ENCODE measurements at regions not wholly inside any gene's neighbourhood (a gene's known extent, or its start where the extent isn't known, plus 50 kb on each side); places are given as distances from the start of the nearest gene placed in this dataset.

DNA sequence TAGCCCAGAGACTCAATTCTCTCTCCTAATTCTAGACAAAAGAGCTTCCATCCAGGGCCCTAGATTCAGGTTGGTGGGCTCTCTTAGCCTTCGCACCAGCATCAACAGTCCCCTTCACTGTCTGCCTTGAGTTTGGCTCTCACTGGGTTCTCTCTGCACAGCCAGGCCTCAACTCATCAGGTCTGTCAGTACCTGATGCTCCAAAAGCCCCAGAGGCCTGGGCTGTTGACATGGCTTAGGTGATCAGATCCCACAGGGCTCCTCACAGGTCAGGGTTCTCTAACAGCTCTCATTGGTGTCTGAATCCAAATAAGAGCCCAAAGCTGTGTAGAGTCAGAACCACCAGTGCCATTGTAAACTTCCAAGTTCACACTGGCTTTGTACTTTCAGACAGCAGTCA, 206.6 kb upstream of the PPP2R3A start:
- Histone ChIP-seq H2AFZ (ENCODE audit: low read depth, low read length) (no peak overlapping the region), H3F3A (ENCODE audit: insufficient read depth, low read length, poor library complexity, severe bottlenecking) (no peaks in the 10 kb centered on the region), H3K9me2 (ENCODE audit: insufficient read depth, low read length) (no peaks in the 10 kb centered on the region), H3K27me3 (ENCODE audit: insufficient read depth, low read depth, low read length) (no peaks in the 10 kb centered on the region), H4K20me1 (ENCODE audit: insufficient read depth) (no peaks in the 10 kb centered on the region), H3K9ac (ENCODE audit: low read length) (no peak overlapping the region), H3K4me2 (ENCODE audit: low read length) (no peak overlapping the region), H3K36me3 (ENCODE audit: insufficient read depth, low read length) (no peaks in the 10 kb centered on the region), H3K27ac (ENCODE audit: low read length) (no peak overlapping the region), H3K9me3 (ENCODE audit: low read length) (no peaks in the 10 kb centered on the region), H3K79me2 (replicated peaks; ENCODE audit: insufficient read depth, low read length) (no peaks in the 10 kb centered on the region), H3K4me3 (ENCODE audit: low read length) (no peak overlapping the region)
- TF ChIP-seq, protein P1, sequence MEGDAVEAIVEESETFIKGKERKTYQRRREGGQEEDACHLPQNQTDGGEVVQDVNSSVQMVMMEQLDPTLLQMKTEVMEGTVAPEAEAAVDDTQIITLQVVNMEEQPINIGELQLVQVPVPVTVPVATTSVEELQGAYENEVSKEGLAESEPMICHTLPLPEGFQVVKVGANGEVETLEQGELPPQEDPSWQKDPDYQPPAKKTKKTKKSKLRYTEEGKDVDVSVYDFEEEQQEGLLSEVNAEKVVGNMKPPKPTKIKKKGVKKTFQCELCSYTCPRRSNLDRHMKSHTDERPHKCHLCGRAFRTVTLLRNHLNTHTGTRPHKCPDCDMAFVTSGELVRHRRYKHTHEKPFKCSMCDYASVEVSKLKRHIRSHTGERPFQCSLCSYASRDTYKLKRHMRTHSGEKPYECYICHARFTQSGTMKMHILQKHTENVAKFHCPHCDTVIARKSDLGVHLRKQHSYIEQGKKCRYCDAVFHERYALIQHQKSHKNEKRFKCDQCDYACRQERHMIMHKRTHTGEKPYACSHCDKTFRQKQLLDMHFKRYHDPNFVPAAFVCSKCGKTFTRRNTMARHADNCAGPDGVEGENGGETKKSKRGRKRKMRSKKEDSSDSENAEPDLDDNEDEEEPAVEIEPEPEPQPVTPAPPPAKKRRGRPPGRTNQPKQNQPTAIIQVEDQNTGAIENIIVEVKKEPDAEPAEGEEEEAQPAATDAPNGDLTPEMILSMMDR (IDR thresholded peaks at IDR 0.05; ENCODE audit: poor library complexity, severe bottlenecking) = no peak
- TF ChIP-seq TAF1 (IDR thresholded peaks at IDR 0.05; ENCODE audit: low read depth) (no peak), RAD21 (conservative IDR thresholded peaks at IDR 0.05) (no peak)

DNA sequence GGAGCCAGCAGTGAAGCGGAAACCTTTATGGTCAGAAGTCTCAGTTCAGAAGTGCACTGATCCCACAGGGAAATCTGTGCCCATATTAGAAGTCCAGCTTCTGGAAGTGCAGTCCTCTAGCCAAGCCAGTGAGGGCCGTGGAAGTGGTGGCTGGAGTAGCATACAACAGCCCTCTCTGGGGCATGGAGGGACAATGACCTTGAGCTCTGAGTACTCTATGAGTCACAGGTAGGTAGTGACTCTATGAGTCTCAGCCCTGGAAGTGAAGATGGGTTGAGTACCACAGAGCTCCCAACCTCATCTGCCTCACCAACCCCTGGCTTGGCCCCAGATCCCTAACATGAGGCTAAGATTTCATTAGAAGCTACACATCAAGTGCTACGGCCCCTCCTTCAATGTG, 205.9 kb upstream of the PPP2R3A start:
- H3K79me2 ChIP-seq (replicated peaks; ENCODE audit: insufficient read depth, low read length) = no peaks in the 10 kb centered on the region
- no peaks in the 10 kb centered on the region for H3F3A ChIP-seq (ENCODE audit: insufficient read depth, low read length, poor library complexity, severe bottlenecking)
- H3K27ac ChIP-seq (ENCODE audit: low read length) = no peak overlapping the region
- no peak overlapping the region for H3K4me3 ChIP-seq (ENCODE audit: low read length)
- H3K27me3 ChIP-seq (ENCODE audit: insufficient read depth, low read depth, low read length) = no peaks in the 10 kb centered on the region
- TF ChIP-seq, protein P1 (IDR thresholded peaks at IDR 0.05; ENCODE audit: poor library complexity, severe bottlenecking) = no peak
- TF ChIP-seq POLR2AphosphoS5 (IDR thresholded peaks at IDR 0.05) (no peak), MXI1 (conservative IDR thresholded peaks at IDR 0.05; ENCODE audit: poor library complexity, severe bottlenecking) (no peak), EP300 (conservative IDR thresholded peaks at IDR 0.05; ENCODE audit: poor library complexity, severe bottlenecking) (no peak), EZH2 (IDR thresholded peaks at IDR 0.05; ENCODE audit: borderline replicate concordance, insufficient read depth, low read length, poor library complexity, severe bottlenecking) (no peak), RAD21 (conservative IDR thresholded peaks at IDR 0.05) (no peak), TAF1 (IDR thresholded peaks at IDR 0.05; ENCODE audit: low read depth) (no peak), SMC3 (conservative IDR thresholded peaks at IDR 0.05; ENCODE audit: poor library complexity) (no peak)
- TF ChIP-seq, protein P2, sequence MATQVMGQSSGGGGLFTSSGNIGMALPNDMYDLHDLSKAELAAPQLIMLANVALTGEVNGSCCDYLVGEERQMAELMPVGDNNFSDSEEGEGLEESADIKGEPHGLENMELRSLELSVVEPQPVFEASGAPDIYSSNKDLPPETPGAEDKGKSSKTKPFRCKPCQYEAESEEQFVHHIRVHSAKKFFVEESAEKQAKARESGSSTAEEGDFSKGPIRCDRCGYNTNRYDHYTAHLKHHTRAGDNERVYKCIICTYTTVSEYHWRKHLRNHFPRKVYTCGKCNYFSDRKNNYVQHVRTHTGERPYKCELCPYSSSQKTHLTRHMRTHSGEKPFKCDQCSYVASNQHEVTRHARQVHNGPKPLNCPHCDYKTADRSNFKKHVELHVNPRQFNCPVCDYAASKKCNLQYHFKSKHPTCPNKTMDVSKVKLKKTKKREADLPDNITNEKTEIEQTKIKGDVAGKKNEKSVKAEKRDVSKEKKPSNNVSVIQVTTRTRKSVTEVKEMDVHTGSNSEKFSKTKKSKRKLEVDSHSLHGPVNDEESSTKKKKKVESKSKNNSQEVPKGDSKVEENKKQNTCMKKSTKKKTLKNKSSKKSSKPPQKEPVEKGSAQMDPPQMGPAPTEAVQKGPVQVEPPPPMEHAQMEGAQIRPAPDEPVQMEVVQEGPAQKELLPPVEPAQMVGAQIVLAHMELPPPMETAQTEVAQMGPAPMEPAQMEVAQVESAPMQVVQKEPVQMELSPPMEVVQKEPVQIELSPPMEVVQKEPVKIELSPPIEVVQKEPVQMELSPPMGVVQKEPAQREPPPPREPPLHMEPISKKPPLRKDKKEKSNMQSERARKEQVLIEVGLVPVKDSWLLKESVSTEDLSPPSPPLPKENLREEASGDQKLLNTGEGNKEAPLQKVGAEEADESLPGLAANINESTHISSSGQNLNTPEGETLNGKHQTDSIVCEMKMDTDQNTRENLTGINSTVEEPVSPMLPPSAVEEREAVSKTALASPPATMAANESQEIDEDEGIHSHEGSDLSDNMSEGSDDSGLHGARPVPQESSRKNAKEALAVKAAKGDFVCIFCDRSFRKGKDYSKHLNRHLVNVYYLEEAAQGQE (IDR thresholded peaks at IDR 0.05; ENCODE audit: borderline replicate concordance) = no peak
- no peaks in the 10 kb centered on the region for H3K9me3 ChIP-seq (ENCODE audit: low read length)
- no peak overlapping the region for H3K4me2 ChIP-seq (ENCODE audit: low read length)
- H3K9ac ChIP-seq (ENCODE audit: low read length) = no peak overlapping the region
- no peaks in the 10 kb centered on the region for H3K36me3 ChIP-seq (ENCODE audit: insufficient read depth, low read length)
- H3K9me2 ChIP-seq (ENCODE audit: insufficient read depth, low read length) = no peaks in the 10 kb centered on the region
- H2AFZ ChIP-seq (ENCODE audit: low read depth, low read length) = no peak overlapping the region
- H4K20me1 ChIP-seq (ENCODE audit: insufficient read depth) = no peaks in the 10 kb centered on the region

Measured in neural cell (in vitro differentiated cells).